Neural crest cell (in vitro differentiated cells): ENCODE measurements at regions not wholly inside any gene's neighbourhood (a gene's known extent, or its start where the extent isn't known, plus 50 kb on each side); places are given as distances from the start of the nearest gene placed in this dataset.

Experiments used
- DNase-seq: peaks from one replicate; pipeline ENCODE4 v3.0.0; 2021; ENCODE audit warnings: low read depth, mixed read lengths, low spot score
- H3K27ac Mint-ChIP-seq: one replicate; pipeline ENCODE4 v1.8.0; 2021; ENCODE audit warnings: mild to moderate bottlenecking, mixed read lengths; ENCODE audit not compliant: unreplicated experiment
- H3K27me3 Mint-ChIP-seq: 2 replicates; pipeline ENCODE4 v1.8.0; 2021; ENCODE audit warnings: low read depth, mild to moderate bottlenecking, mixed read lengths
- H3K36me3 Mint-ChIP-seq: 2 replicates; pipeline ENCODE4 v1.8.0; 2021; ENCODE audit warnings: low read depth, mild to moderate bottlenecking, mixed read lengths
- H3K4me1 Mint-ChIP-seq: 2 replicates; pipeline ENCODE4 v1.8.0; 2021; ENCODE audit warnings: mixed read lengths
- H3K4me3 Mint-ChIP-seq: one replicate; pipeline ENCODE4 v1.8.0; 2021; ENCODE audit warnings: mild to moderate bottlenecking, mixed read lengths
- H3K9me3 Mint-ChIP-seq: 2 replicates; pipeline ENCODE4 v1.8.0; 2021; ENCODE audit warnings: mixed read lengths
- CTCF ChIP-seq: fragments of 200-600 bp; sonication (generic); conservative IDR thresholded peaks from 2 replicates; pipeline ENCODE4 v1.5.0; 2021; ENCODE audit warnings: antibody characterized with exemption, mild to moderate bottlenecking

DNA sequence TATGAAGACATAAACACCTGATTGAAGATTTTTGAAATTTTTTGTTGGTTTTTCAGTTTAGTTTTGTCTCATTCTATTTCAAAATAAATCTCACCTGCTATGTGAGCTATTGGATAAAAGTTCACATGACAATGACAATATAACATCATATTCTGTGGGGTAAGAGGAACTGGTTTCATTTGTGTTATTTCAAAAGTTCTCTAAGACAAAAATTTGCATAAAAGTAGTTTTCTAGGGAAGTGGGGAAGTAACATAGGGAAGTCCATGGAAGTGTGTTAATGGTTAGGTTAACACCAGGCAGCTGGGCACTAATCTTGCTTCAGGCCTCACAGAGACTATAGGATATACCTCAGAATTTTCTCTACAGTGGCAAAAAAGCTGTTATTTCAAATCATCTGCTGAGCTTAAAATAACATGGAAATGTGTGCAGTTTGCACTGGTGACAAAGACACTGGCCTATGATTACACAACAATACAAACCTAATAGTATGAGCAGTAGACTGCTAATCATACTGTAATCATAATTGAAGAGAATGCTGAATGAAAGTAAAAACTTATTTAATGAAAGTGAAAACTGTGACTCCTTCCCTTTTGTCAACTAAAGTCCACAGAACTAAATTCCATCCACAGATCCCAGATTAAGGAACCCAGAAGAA lies 710.6 kb upstream of the TMEM132C start:
- Mint-ChIP-seq H3K36me3 (no peaks in the 10 kb centered on the region), H3K9me3 (peaks cover 3% of the 10 kb centered on the region), H3K27me3 (no peaks in the 10 kb centered on the region), H3K27ac (no peak overlapping the region), H3K4me1 (peaks cover 29% of the 10 kb centered on the region), H3K4me3 (no peak overlapping the region)
- DNase-seq = no peak
- no peak for TF ChIP-seq CTCF

DNA sequence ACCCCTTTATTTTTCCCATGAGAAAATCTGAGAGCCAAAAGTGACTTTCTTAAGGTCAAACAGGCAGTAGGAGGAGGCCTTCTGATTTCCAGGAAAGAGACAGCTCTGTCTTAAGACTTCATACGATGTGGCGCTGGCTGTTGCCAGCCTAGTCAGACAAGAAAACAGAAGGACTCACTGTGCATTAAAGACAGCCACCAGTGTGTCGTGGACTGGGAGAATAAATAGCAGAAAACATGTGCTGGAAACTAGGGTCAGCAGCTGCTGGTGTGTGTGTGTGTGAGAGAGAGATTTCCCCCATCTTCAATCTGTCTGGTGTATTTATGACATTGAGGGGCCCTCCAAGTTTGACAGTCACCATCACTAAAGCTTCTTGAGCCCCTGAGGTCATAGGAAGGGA lies 708.6 kb upstream of the TMEM132C start:
- Mint-ChIP-seq H3K27me3 (no peaks in the 10 kb centered on the region), H3K9me3 (no peaks in the 10 kb centered on the region), H3K4me3 (no peak overlapping the region), H3K4me1 (peaks cover 21% of the 10 kb centered on the region), H3K27ac (no peak overlapping the region), H3K36me3 (no peaks in the 10 kb centered on the region)
- no peak for DNase-seq
- no peak for TF ChIP-seq CTCF

- peaks cover 1% of the 10 kb centered on the region for H3K9me3 Mint-ChIP-seq
- TF ChIP-seq CTCF = peak; percentile 40
- no peak overlapping the region for H3K27ac Mint-ChIP-seq
- no peak for DNase-seq
- H3K4me1 Mint-ChIP-seq = peaks cover 21% of the 10 kb centered on the region
- no peaks in the 10 kb centered on the region for H3K27me3 Mint-ChIP-seq
- H3K4me3 Mint-ChIP-seq = no peak overlapping the region
- no peaks in the 10 kb centered on the region for H3K36me3 Mint-ChIP-seq
These were observed 707.5 kb upstream of the TMEM132C start for GRCh38 chr12:127559349-127560040.

DNA sequence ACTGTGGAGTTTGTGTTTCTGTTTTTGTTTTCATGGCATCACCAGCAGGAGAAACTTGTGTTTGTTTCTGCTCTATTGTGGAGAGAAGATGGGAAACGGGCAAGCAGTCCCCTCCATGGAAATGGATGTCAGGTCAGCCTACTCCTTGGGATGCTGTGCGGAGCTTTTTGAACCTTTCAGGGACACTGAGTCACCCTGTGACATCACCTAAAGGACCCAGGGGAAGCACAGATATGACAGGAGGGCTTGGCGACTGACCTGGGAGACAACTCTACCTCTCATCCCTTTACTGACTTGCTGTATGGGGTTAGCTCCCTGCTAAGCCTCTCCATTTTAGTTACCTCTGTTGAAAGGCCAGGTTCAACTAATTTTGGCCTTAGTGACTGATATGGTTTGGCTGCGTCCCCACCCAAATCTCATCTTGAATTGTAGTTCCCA lies 706.9 kb upstream of the TMEM132C start:
- Mint-ChIP-seq H3K9me3 (peaks cover 6% of the 10 kb centered on the region), H3K27me3 (no peaks in the 10 kb centered on the region), H3K27ac (no peak overlapping the region), H3K4me3 (no peak overlapping the region), H3K4me1 (peaks cover 20% of the 10 kb centered on the region), H3K36me3 (no peaks in the 10 kb centered on the region)
- no peak for DNase-seq
- TF ChIP-seq CTCF = no peak

- Mint-ChIP-seq H3K36me3 (no peaks in the 10 kb centered on the region), H3K4me3 (no peak overlapping the region), H3K4me1 (peaks cover 14% of the 10 kb centered on the region), H3K27ac (no peak overlapping the region), H3K9me3 (peaks cover 10% of the 10 kb centered on the region), H3K27me3 (peaks cover 5% of the 10 kb centered on the region)
- DNase-seq = no peak
- TF ChIP-seq CTCF = no peak
These were observed 704.2 kb upstream of the TMEM132C start for GRCh38 chr12:127562816-127563215.
